ENCODE measurements at regions not wholly inside any gene's neighbourhood (a gene's known extent, or its start where the extent isn't known, plus 50 kb on each side); places are given as distances from the start of the nearest gene placed in this dataset.

DNA sequence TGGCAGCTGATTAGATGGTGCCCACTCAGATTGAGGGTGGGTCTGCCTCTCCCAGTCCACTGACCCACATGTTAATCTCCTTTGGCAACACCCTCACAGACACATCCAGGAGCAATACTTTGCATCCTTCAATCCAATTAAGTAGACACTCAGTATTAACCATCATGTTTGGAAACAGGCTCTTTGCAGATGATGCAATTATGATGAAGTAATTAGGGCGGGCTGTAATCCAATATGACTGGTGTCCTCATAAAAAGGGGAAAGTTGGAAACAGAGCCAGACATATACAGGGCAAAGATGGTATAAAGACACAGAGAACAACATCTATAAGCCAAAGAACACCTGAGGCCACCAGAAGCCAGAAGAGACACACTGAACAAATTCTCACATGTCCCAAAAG is 658.6 kb downstream of the CCSER2 start:
- Histone ChIP-seq H3K4me3 (ENCODE audit: low read length in 3 of 3) (no peak overlapping the region), H3K9ac (ENCODE audit: low read length in 3 of 3) (no peak overlapping the region), H3K9me3 (ENCODE audit: control insufficient read depth in 2 of 3, insufficient read depth in 1 of 3, low read length in 3 of 3) (no peaks in the 10 kb centered on the region), H3K36me3 (ENCODE audit: control insufficient read depth in 2 of 3, insufficient read depth in 3 of 3, low read length in 3 of 3) (no peaks in the 10 kb centered on the region), H3K27me3 (ENCODE audit: control insufficient read depth, insufficient read depth, low read length) (no peaks in the 10 kb centered on the region), H3K27ac (ENCODE audit: low read depth in 2 of 2, low read length in 2 of 2) (no peak overlapping the region), H3K4me1 (ENCODE audit: control insufficient read depth in 2 of 3, insufficient read depth in 2 of 3, low read depth in 1 of 3, low read length in 3 of 3) (no peaks in the 10 kb centered on the region)
- TF ChIP-seq, protein P1, sequence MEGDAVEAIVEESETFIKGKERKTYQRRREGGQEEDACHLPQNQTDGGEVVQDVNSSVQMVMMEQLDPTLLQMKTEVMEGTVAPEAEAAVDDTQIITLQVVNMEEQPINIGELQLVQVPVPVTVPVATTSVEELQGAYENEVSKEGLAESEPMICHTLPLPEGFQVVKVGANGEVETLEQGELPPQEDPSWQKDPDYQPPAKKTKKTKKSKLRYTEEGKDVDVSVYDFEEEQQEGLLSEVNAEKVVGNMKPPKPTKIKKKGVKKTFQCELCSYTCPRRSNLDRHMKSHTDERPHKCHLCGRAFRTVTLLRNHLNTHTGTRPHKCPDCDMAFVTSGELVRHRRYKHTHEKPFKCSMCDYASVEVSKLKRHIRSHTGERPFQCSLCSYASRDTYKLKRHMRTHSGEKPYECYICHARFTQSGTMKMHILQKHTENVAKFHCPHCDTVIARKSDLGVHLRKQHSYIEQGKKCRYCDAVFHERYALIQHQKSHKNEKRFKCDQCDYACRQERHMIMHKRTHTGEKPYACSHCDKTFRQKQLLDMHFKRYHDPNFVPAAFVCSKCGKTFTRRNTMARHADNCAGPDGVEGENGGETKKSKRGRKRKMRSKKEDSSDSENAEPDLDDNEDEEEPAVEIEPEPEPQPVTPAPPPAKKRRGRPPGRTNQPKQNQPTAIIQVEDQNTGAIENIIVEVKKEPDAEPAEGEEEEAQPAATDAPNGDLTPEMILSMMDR (IDR thresholded peaks at IDR 0.05; ENCODE audit: borderline replicate concordance, extremely low read depth, insufficient read depth): no peak
- no peak for FAIRE-seq
- no peak for DNase-seq
- intact Hi-C loops (cut with DNase I): no loop called here

GRCh38 chr10:84988011-84988410 is 659.6 kb downstream of the CCSER2 start:
- TF ChIP-seq, protein P1 (IDR thresholded peaks at IDR 0.05; ENCODE audit: borderline replicate concordance, extremely low read depth, insufficient read depth): no peak
- DNase-seq (no peak), FAIRE-seq (no peak)
- no peak overlapping the region for H3K27ac ChIP-seq (ENCODE audit: low read depth in 2 of 2, low read length in 2 of 2)
- H3K4me1 ChIP-seq (ENCODE audit: control insufficient read depth in 2 of 3, insufficient read depth in 2 of 3, low read depth in 1 of 3, low read length in 3 of 3): no peaks in the 10 kb centered on the region
- no peak overlapping the region for H3K4me3 ChIP-seq (ENCODE audit: low read length in 3 of 3)
- H3K27me3 ChIP-seq (ENCODE audit: control insufficient read depth, insufficient read depth, low read length): no peaks in the 10 kb centered on the region
- no peak overlapping the region for H3K9ac ChIP-seq (ENCODE audit: low read length in 3 of 3)
- no peaks in the 10 kb centered on the region for H3K9me3 ChIP-seq (ENCODE audit: control insufficient read depth in 2 of 3, insufficient read depth in 1 of 3, low read length in 3 of 3)
- intact Hi-C loops (cut with DNase I): no loop called here
- no peaks in the 10 kb centered on the region for H3K36me3 ChIP-seq (ENCODE audit: control insufficient read depth in 2 of 3, insufficient read depth in 3 of 3, low read length in 3 of 3)

- Histone ChIP-seq H3K4me1 (ENCODE audit: control insufficient read depth in 2 of 3, insufficient read depth in 2 of 3, low read depth in 1 of 3, low read length in 3 of 3) (no peaks in the 10 kb centered on the region), H3K4me3 (ENCODE audit: low read length in 3 of 3) (no peak overlapping the region), H3K36me3 (ENCODE audit: control insufficient read depth in 2 of 3, insufficient read depth in 3 of 3, low read length in 3 of 3) (no peaks in the 10 kb centered on the region), H3K27me3 (ENCODE audit: control insufficient read depth, insufficient read depth, low read length) (no peaks in the 10 kb centered on the region), H3K9ac (ENCODE audit: low read length in 3 of 3) (no peak overlapping the region), H3K27ac (ENCODE audit: low read depth in 2 of 2, low read length in 2 of 2) (no peak overlapping the region), H3K9me3 (ENCODE audit: control insufficient read depth in 2 of 3, insufficient read depth in 1 of 3, low read length in 3 of 3) (no peaks in the 10 kb centered on the region)
- no peak for FAIRE-seq
- no peak for DNase-seq
- intact Hi-C loops (cut with DNase I): no loop called here
- TF ChIP-seq, protein P1 (IDR thresholded peaks at IDR 0.05; ENCODE audit: borderline replicate concordance, extremely low read depth, insufficient read depth): no peak
These were observed 662.3 kb downstream of the CCSER2 start for GRCh38 chr10:84990713-84991112.

GRCh38 chr10:84991301-84991700 is 662.9 kb downstream of the CCSER2 start:
- no peak for FAIRE-seq
- Histone ChIP-seq H3K36me3 (ENCODE audit: control insufficient read depth in 2 of 3, insufficient read depth in 3 of 3, low read length in 3 of 3) (no peaks in the 10 kb centered on the region), H3K9ac (ENCODE audit: low read length in 3 of 3) (no peak overlapping the region), H3K27ac (ENCODE audit: low read depth in 2 of 2, low read length in 2 of 2) (no peak overlapping the region), H3K4me3 (ENCODE audit: low read length in 3 of 3) (no peak overlapping the region), H3K9me3 (ENCODE audit: control insufficient read depth in 2 of 3, insufficient read depth in 1 of 3, low read length in 3 of 3) (no peaks in the 10 kb centered on the region), H3K4me1 (ENCODE audit: control insufficient read depth in 2 of 3, insufficient read depth in 2 of 3, low read depth in 1 of 3, low read length in 3 of 3) (no peaks in the 10 kb centered on the region), H3K27me3 (ENCODE audit: control insufficient read depth, insufficient read depth, low read length) (no peaks in the 10 kb centered on the region)
- TF ChIP-seq, protein P1 (IDR thresholded peaks at IDR 0.05; ENCODE audit: borderline replicate concordance, extremely low read depth, insufficient read depth): no peak
- peak in 1 of 5 donors; percentile 33 for DNase-seq
- intact Hi-C loops (cut with DNase I): no loop called here

Data from kidney (tissue), 13 donors.